ENCODE measurements at regions not wholly inside any gene's neighbourhood (a gene's known extent, or its start where the extent isn't known, plus 50 kb on each side); places are given as distances from the start of the nearest gene placed in this dataset.

- no peak for TF ChIP-seq CTCF (IDR thresholded peaks at IDR 0.05)
- no peak for TF ChIP-seq POLR2A (IDR thresholded peaks at IDR 0.05)
These were observed 773.9 kb upstream of the FANCL start for GRCh38 chr2:59015027-59015426.
